ENCODE measurements at regions not wholly inside any gene's neighbourhood (a gene's known extent, or its start where the extent isn't known, plus 50 kb on each side); places are given as distances from the start of the nearest gene placed in this dataset.
"Not testable (repeated sequence)": the region's sequence is repeated elsewhere in the genome, so short reads cannot be mapped to it uniquely, and the experiment has no call there.

- no peak overlapping the region for H3K4me3 ChIP-seq (ENCODE audit: low read depth, low read length)
- no peak for TF ChIP-seq CTCF (IDR thresholded peaks at IDR 0.05; ENCODE audit: low read depth, low read length)
Observed at GRCh38 chr6:157753291-157753690, 69.8 kb upstream of the SNX9 start.

- not testable (repeated sequence) for H3K4me3 ChIP-seq (ENCODE audit: low read depth, low read length)
Observed at GRCh38 chr6:157753801-157754200, 69.2 kb upstream of the SNX9 start.

GRCh38 chr6:157754351-157754750 lies 68.7 kb upstream of the SNX9 start:
- H3K4me3 ChIP-seq (ENCODE audit: low read depth, low read length), result no peak overlapping the region
- no peak for TF ChIP-seq CTCF (IDR thresholded peaks at IDR 0.05; ENCODE audit: low read depth, low read length)

GRCh38 chr6:157755032-157755745 lies 67.9 kb upstream of the SNX9 start:
- no peak overlapping the region for H3K4me3 ChIP-seq (ENCODE audit: low read depth, low read length)
- no peak for TF ChIP-seq CTCF (IDR thresholded peaks at IDR 0.05; ENCODE audit: low read depth, low read length)

- TF ChIP-seq CTCF (IDR thresholded peaks at IDR 0.05; ENCODE audit: low read depth, low read length), result no peak
- no peak overlapping the region for H3K4me3 ChIP-seq (ENCODE audit: low read depth, low read length)
Observed at GRCh38 chr6:157755746-157756411, 67.2 kb upstream of the SNX9 start.

GRCh38 chr6:157756708-157757429 lies 66.2 kb upstream of the SNX9 start:
- no peak overlapping the region for H3K4me3 ChIP-seq (ENCODE audit: low read depth, low read length)
- TF ChIP-seq CTCF (IDR thresholded peaks at IDR 0.05; ENCODE audit: low read depth, low read length), result peak; percentile 73

GRCh38 chr6:157757430-157758403 lies 65.3 kb upstream of the SNX9 start:
- TF ChIP-seq CTCF (IDR thresholded peaks at IDR 0.05; ENCODE audit: low read depth, low read length), result no peak
- no peak overlapping the region for H3K4me3 ChIP-seq (ENCODE audit: low read depth, low read length)

Measured in WI38 (cell line).